ENCODE measurements at regions not wholly inside any gene's neighbourhood (a gene's known extent, or its start where the extent isn't known, plus 50 kb on each side); places are given as distances from the start of the nearest gene placed in this dataset.

DNA sequence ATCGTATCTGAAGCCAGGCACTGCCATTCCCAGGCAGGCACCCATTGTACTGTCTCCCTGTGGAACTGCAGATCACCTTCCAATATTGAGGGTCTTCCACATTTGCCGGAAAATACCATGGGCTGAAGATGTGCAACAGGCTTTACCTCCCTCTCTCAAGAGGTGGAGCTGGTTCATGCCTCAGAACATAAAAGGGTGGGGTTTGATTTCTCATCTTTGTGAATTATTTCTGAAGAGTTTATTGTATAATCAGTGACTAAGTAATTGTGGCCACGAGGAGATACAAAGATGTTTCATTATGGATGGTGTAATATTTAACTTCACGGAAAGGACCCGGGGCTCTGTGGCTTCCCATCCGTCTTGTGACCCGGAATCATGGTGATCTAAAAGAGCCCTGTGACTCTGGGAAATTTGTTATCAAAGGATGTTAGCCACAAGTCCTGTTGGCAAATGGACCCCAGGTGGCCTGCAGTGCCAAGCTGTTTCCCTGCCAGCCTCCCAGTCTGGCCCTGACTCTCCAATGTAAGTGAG is 230.5 kb downstream of the LACC1 start:
- FAIRE-seq, result no peak

DNA sequence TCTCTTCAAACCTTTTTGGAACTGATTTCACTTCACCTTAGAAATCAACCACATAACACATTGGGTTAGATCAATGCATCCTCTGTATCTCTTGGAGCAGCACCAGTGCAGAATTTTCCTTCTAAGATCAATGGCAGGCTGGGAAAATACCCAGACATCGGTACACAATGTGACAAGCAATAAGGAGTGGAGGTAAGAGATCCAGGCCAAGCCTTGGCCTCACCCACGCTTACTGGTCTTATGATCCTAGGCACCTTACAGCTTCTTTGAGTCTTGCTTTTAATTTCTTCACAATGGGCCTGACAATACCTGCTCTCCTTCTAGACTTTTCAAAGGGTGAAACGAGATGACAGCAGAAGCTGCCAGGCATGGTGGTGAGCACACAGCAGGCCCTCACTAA is 232.0 kb downstream of the LACC1 start:
- no peak for DNase-seq (ENCODE audit: insufficient read length, low spot score)
- no peak for TF ChIP-seq PAX5 (IDR thresholded peaks at IDR 0.05; ENCODE audit: insufficient read depth, low read length, severe bottlenecking)
- TF ChIP-seq POU2F2 (IDR thresholded peaks at IDR 0.05; ENCODE audit: low read depth, low read length), result no peak
- no peak for TF ChIP-seq POLR2A (IDR thresholded peaks at IDR 0.05; ENCODE audit: low read depth, low read length)
- TF ChIP-seq SPI1 (IDR thresholded peaks at IDR 0.05; ENCODE audit: low read depth, low read length), result no peak
- no peak for TF ChIP-seq TAF1 (IDR thresholded peaks at IDR 0.05; ENCODE audit: low read depth, low read length)
- TF ChIP-seq POLR2AphosphoS5 (IDR thresholded peaks at IDR 0.05; ENCODE audit: low read depth, low read length), result no peak
- no peak for FAIRE-seq

More for the DNA sequence above, 230.5 kb downstream of the LACC1 start:
- no peak for DNase-seq (ENCODE audit: insufficient read length, low spot score)
- TF ChIP-seq SPI1 (IDR thresholded peaks at IDR 0.05; ENCODE audit: low read depth, low read length), result no peak
- no peak for TF ChIP-seq POLR2AphosphoS5 (IDR thresholded peaks at IDR 0.05; ENCODE audit: low read depth, low read length)
- no peak for TF ChIP-seq POLR2A (IDR thresholded peaks at IDR 0.05; ENCODE audit: low read depth, low read length)
- TF ChIP-seq POU2F2 (IDR thresholded peaks at IDR 0.05; ENCODE audit: low read depth, low read length), result no peak
- no peak for TF ChIP-seq TAF1 (IDR thresholded peaks at IDR 0.05; ENCODE audit: low read depth, low read length)
- no peak for TF ChIP-seq PAX5 (IDR thresholded peaks at IDR 0.05; ENCODE audit: insufficient read depth, low read length, severe bottlenecking)

DNA sequence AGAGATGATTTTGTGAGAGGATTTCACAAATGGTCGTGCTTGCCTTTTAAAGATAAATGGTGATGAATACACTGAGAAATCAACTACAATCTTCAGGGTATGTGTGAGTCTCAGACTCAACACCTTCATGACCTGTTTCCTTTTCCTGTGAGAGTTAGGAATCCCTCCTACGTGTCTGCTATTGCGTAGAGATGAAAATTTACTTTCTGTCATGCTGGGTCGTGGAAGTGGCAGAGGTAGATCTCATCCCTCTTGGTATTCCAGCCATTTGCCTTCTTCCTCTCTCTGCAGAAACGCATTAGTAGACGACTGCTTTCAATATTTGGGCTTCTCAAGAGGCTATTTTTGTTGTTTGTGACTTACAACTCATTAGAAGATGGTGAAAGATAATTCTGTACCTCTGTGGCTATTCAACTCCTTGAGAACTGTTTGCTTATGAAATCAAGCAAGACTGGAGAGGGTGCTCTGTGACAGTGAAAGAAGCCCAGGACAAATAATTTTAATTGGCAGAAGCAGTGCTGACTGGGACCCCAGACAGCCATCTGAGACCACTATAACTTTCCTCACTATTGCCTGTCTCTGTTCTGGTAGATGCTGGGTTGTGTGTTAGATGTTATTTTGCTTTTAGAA is 233.1 kb downstream of the LACC1 start:
- FAIRE-seq, result no peak

DNA sequence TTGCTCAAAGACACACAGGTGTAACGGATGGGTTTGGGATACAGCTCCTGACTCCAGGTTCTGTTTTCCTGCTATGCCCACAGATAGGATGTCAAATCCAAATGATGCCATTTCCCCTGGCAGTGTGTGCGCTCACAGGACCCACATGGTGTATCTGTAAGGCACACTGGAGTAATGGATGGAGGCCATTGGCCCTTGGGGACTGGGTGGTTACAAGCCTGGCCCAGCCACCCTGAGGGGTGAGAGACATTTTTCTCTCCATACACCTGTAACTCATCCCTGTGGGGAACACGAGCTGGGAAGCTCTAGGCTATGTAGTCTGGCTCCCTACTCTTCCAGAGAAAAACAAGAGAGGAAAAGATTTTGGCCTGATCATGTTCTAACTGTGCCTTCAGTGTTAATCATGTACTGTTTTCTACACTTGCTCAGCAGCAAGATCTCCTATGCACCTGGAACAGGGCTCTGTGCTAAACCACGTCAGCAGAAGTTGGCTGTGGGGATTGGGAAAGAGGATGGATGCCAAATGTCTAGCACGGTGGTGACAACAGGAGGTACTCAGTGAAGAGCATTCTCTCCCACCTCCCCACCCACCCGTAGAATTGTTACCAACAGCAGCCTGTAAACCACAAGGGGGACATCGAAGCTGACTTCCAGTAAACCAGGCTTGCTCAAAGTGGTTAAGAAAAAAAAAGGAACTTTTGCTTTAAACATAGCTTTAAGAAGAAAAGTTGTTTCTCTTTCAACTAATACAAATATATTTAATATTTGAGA is 237.0 kb downstream of the LACC1 start:
- TF ChIP-seq POLR2A (IDR thresholded peaks at IDR 0.05; ENCODE audit: low read depth, low read length) (no peak), TAF1 (IDR thresholded peaks at IDR 0.05; ENCODE audit: low read depth, low read length) (no peak), POU2F2 (IDR thresholded peaks at IDR 0.05; ENCODE audit: low read depth, low read length) (no peak), POLR2AphosphoS5 (IDR thresholded peaks at IDR 0.05; ENCODE audit: low read depth, low read length) (no peak), SPI1 (IDR thresholded peaks at IDR 0.05; ENCODE audit: low read depth, low read length) (no peak), PAX5 (IDR thresholded peaks at IDR 0.05; ENCODE audit: insufficient read depth, low read length, severe bottlenecking) (no peak)
- no peak for DNase-seq (ENCODE audit: insufficient read length, low spot score)
- FAIRE-seq, result no peak

More for the DNA sequence above, 233.1 kb downstream of the LACC1 start:
- TF ChIP-seq PAX5 (IDR thresholded peaks at IDR 0.05; ENCODE audit: insufficient read depth, low read length, severe bottlenecking), result no peak
- TF ChIP-seq POU2F2 (IDR thresholded peaks at IDR 0.05; ENCODE audit: low read depth, low read length), result no peak
- no peak for TF ChIP-seq SPI1 (IDR thresholded peaks at IDR 0.05; ENCODE audit: low read depth, low read length)
- no peak for TF ChIP-seq POLR2AphosphoS5 (IDR thresholded peaks at IDR 0.05; ENCODE audit: low read depth, low read length)
- no peak for TF ChIP-seq TAF1 (IDR thresholded peaks at IDR 0.05; ENCODE audit: low read depth, low read length)
- TF ChIP-seq POLR2A (IDR thresholded peaks at IDR 0.05; ENCODE audit: low read depth, low read length), result no peak
- no peak for DNase-seq (ENCODE audit: insufficient read length, low spot score)

DNA sequence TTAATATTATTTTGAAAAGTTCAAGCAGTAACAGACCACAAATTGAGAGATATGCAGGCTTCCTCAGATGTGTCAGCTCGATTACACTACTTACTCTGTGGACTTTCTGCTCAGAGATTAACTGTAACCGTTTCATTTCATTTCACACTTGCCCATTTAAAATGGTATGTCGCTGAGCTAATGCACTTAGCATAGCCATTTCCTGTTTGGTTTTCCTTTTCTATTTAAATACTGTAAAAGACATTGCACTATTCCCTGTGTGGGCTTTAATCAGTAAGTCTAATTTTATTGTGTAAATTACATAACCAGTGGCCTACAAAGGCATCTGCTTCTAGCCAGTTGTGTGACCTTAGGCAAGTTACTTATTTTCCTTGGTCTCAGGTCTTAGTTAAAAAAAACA is 237.6 kb downstream of the LACC1 start:
- FAIRE-seq (no peak), DNase-seq (ENCODE audit: insufficient read length, low spot score) (no peak)

DNA sequence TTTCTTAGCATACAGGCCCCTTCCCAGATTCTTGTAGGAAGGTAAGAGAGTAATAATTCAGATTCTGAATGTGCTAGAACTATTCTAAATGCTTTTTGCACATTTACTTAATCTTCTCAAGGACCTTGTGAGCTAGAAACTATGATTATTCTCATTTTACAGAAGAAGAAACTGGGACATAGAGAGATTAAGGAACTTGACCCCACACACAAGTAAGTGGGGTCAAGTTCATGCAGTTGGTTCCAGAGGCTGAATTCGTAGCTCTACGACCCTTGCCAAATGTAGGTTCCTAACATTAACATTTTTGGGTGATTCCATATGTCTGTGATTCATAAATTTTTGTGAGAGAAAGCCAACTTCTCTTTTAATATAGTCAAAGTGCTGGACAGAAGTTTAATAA is 238.1 kb downstream of the LACC1 start:
- FAIRE-seq, result no peak
- DNase-seq (ENCODE audit: insufficient read length, low spot score), result no peak
- TF ChIP-seq POLR2AphosphoS5 (IDR thresholded peaks at IDR 0.05; ENCODE audit: low read depth, low read length), result no peak
- TF ChIP-seq PAX5 (IDR thresholded peaks at IDR 0.05; ENCODE audit: insufficient read depth, low read length, severe bottlenecking), result no peak
- TF ChIP-seq POLR2A (IDR thresholded peaks at IDR 0.05; ENCODE audit: low read depth, low read length), result no peak
- TF ChIP-seq SPI1 (IDR thresholded peaks at IDR 0.05; ENCODE audit: low read depth, low read length), result no peak
- TF ChIP-seq POU2F2 (IDR thresholded peaks at IDR 0.05; ENCODE audit: low read depth, low read length), result no peak
- TF ChIP-seq TAF1 (IDR thresholded peaks at IDR 0.05; ENCODE audit: low read depth, low read length), result no peak

More for the DNA sequence above, 237.6 kb downstream of the LACC1 start:
- TF ChIP-seq POLR2A (IDR thresholded peaks at IDR 0.05; ENCODE audit: low read depth, low read length) (no peak), POLR2AphosphoS5 (IDR thresholded peaks at IDR 0.05; ENCODE audit: low read depth, low read length) (no peak), PAX5 (IDR thresholded peaks at IDR 0.05; ENCODE audit: insufficient read depth, low read length, severe bottlenecking) (no peak), POU2F2 (IDR thresholded peaks at IDR 0.05; ENCODE audit: low read depth, low read length) (no peak), TAF1 (IDR thresholded peaks at IDR 0.05; ENCODE audit: low read depth, low read length) (no peak), SPI1 (IDR thresholded peaks at IDR 0.05; ENCODE audit: low read depth, low read length) (no peak)

DNA sequence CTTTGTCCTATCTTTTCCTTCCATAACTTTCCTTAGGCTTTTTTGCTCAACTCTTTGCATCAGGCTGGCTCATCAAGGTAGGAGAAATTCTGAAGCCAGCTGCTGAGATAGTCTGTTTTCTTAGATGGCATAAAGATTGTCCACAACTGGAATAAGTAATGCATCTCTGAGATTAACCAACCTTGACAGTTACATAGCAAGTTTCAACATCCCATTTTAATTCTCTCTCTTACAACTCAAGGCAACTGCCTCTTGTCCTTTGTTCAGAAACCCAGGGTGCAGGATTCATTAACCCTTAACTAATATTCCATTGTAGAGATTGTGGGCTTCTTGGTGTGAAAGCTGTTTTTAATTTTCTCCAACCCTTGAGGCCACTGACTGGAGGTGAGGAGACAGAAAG is 239.2 kb downstream of the LACC1 start:
- DNase-seq (ENCODE audit: insufficient read length, low spot score), result no peak
- no peak for FAIRE-seq
- TF ChIP-seq POLR2A (IDR thresholded peaks at IDR 0.05; ENCODE audit: low read depth, low read length) (no peak), SPI1 (IDR thresholded peaks at IDR 0.05; ENCODE audit: low read depth, low read length) (no peak), PAX5 (IDR thresholded peaks at IDR 0.05; ENCODE audit: insufficient read depth, low read length, severe bottlenecking) (no peak), POLR2AphosphoS5 (IDR thresholded peaks at IDR 0.05; ENCODE audit: low read depth, low read length) (no peak), TAF1 (IDR thresholded peaks at IDR 0.05; ENCODE audit: low read depth, low read length) (no peak), POU2F2 (IDR thresholded peaks at IDR 0.05; ENCODE audit: low read depth, low read length) (no peak)

DNA sequence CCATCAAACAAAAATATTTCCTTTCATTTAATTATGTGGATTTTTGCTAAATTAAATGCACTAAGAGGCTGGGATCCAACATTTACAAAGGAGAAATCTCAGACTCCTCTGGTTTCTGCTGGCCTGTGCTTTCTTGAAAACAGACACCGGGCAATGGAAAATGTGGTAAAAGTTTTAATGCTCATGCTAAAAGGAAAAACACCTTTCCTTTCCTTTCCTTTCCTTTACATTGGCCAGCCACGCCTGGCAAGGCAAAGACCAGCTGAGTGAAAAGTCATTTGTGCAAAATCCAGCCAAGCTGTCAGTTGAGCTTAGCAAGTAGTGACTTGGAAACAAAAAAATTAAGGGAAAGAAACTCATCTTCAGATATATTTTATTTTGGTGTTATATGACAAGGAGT is 240.3 kb downstream of the LACC1 start:
- DNase-seq (ENCODE audit: insufficient read length, low spot score), result no peak
- no peak for FAIRE-seq
- TF ChIP-seq POLR2A (IDR thresholded peaks at IDR 0.05; ENCODE audit: low read depth, low read length) (no peak), PAX5 (IDR thresholded peaks at IDR 0.05; ENCODE audit: insufficient read depth, low read length, severe bottlenecking) (no peak), POLR2AphosphoS5 (IDR thresholded peaks at IDR 0.05; ENCODE audit: low read depth, low read length) (no peak), TAF1 (IDR thresholded peaks at IDR 0.05; ENCODE audit: low read depth, low read length) (no peak), POU2F2 (IDR thresholded peaks at IDR 0.05; ENCODE audit: low read depth, low read length) (no peak), SPI1 (IDR thresholded peaks at IDR 0.05; ENCODE audit: low read depth, low read length) (no peak)
